SK-N-MC (cell line): ENCODE measurements at regions not wholly inside any gene's neighbourhood (a gene's known extent, or its start where the extent isn't known, plus 50 kb on each side); places are given as distances from the start of the nearest gene placed in this dataset.

Experiments
- EZH2 ChIP-seq: fragments of 200-600 bp; sonication (generic); IDR thresholded peaks from one replicate; pipeline ENCODE4 v1.6.1; 2017; ENCODE audit warnings: antibody characterized with exemption
- FOXP2 ChIP-seq: optimal IDR thresholded peaks from 2 replicates; pipeline ENCODE3; 2011; ENCODE audit warnings: mild to moderate bottlenecking, moderate library complexity; ENCODE audit not compliant: insufficient read depth; ENCODE audit errors: extremely low read length, control extremely low read depth
- POLR2AphosphoS5 ChIP-seq: IDR thresholded peaks from 2 replicates; pipeline ENCODE4 v1.6.1; 2012; ENCODE audit warnings: mild to moderate bottlenecking, low read depth, low read length, borderline replicate concordance

GRCh38 chr3:152997526-152997925, 162.6 kb downstream of the P2RY1 start:
- TF ChIP-seq EZH2 = no peak
- TF ChIP-seq POLR2AphosphoS5 = no peak
- TF ChIP-seq FOXP2 = no peak
